GM18867 (cell line): ENCODE measurements at regions not wholly inside any gene's neighbourhood (a gene's known extent, or its start where the extent isn't known, plus 50 kb on each side); places are given as distances from the start of the nearest gene placed in this dataset.

Experiments
- ATAC-seq: cut with Tn5 transposase; IDR thresholded peaks from one replicate; pipeline ENCODE4 v1.9.1; 2021; ENCODE audit warnings: mild to moderate bottlenecking, moderate library complexity; ENCODE audit not compliant: unreplicated experiment

DNA sequence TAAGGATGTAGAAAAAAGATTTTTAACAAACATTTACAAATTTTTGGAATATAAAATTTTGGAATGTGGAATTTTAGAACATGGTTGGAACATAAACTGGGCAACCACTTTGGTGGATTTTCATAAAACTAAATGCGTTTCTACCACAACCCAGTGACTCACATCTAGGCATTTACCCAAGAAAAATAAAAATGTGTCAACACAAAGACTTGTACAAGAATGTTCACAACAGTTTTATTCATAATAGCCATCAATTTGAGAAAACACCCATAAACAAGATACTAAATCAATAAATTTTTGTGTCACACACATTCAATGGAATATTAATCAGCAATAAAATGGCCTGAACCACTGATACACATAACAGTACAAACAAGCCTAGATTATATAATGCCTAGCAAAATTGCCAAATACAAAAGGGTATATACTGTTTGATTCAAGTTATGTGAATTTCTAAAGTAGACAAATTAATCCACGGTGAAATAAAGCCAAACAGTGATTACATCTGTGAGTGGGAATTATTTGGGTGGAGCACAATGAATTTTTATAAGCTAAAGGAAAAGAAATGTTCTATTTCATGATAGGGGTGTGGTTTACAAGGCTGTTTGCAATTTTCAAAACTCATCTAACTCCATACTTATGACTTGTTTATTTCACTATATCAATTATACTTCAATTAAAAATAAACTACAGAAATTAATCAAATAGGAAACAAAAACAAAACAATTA lies 415.2 kb upstream of the OR4E1 start:
- ATAC-seq = no peak

DNA sequence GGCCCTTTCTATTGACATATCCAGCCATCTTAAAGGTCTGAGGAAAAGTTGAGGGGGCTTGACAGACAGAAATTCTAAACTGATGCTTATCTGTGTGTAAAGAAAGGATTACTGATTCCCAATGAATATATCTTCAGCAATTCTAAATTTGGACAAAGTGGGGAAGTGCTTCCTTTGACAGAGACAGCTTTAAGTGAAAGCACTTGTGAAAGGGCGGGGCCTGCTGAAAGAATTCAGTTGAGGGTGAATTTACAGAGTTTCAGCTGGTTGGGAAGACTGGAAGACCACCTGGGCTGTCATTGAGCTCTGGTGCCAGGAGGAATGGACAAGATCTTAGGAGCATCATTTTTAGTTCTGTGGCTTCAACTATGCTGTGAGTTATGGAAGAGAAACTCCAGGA lies 412.5 kb upstream of the OR4E1 start:
- no peak for ATAC-seq

DNA sequence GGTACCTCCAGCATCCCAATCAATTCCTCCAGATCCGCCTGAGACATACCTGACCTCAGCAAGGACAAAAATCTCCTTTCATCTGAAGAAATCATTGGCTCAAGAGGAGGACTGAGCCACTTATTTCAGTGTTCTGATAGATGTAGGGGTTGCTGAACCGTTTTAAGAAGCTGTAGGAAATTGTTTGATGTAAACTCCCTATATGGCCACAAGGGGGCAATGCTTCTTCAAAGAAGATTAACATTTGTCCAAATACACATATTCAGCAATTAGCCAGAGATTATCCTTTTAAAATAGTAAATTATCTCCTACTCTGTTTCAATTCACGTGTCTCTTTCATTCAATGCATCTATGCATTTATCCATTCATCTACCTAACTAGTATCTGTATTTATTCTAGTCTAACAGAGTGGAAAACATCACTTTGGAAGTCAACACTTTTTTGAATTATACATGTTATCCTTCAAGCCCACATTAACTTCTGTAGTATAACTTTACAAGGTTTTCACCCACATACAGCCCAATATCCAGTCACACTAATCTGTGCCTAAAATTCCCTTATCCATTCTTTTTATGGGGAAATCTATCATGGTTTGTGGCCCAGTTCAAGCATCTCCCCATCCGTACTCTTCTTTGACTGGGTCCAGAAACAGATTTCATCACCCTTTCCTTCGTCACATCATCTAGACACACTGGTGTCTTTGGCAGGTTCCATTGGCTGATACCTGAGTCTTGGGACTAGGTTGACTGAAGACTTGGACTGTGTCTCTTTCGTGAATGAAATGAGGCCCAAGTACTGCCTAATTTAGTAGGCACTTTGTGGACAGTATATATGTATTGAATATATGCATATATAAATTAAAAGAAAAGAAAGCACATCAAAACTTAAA lies 411.0 kb upstream of the OR4E1 start:
- ATAC-seq = peak; percentile 62

DNA sequence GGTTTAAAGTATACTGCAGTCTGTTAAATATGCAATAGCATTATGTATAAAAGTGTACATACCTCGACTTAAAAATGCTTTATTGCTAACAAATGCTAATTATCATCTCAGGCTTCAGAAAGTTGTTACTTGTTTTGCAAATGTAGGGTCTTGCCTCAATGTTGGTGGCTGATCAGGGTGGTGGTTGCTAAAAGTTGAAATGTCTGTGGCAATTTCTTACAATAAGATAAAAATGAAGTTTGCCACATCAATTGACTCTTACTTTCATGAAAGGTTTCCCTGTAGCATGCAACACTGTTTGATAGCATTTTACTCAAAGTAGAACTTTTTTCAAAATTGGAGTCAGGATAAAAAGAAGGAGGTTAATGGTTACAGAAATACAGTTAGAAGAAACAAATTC lies 407.7 kb upstream of the OR4E1 start:
- no peak for ATAC-seq

DNA sequence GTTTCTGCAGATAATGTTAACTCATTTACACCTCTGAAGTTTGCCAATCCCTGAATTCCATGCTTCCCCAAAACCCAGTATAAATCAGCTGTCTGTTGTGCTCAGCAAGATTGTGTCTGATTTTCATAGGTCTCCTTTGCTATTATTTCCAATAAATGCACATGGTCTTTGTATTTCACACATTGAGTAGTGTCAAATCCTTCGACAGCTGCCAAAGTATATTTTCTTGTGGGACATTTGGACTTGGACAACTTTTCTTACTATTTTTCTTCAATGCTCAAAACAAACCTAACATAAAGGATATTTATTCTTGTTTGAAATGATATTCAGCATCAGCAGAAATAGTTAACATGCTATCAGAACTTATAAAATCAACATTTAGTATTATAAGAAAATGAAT lies 406.1 kb upstream of the OR4E1 start:
- no peak for ATAC-seq

DNA sequence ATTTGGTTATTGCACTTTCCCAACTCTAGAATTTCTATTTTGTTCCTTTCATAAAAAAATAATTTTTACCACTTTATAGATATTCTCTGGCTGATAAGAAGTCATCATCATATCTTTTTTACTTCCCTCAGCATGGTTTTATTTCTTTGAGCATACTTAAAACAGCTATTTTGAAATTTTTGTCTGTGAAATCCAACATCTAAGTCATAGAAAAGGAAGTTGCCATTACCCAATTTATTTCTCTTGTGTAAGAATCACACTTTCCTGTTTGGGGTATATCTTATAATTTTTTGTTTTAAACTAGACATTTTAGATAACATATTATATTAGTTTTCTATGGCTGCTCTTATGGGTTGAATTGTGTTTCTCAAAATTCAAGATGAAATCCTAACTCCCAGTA lies 400.2 kb upstream of the OR4E1 start:
- no peak for ATAC-seq

DNA sequence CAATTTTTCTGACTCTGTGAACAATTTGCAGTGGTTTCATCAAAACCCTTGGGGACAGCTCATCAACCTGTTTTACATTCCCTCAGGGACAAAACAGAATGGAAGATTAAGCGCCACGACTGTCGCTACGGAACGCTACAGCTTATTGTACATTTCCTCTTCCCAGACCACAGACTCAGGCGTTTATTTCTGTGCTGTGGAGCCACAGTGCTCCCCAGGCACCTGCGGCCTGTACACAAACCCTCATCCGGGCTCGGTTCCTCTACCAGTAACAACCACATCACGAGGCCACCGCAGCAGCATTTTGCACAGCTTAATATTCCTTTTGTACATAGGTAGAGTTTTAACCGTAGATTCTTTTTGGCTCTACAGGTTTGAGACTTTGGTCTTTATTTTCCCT lies 397.4 kb upstream of the OR4E1 start:
- peak; percentile 92 for ATAC-seq

DNA sequence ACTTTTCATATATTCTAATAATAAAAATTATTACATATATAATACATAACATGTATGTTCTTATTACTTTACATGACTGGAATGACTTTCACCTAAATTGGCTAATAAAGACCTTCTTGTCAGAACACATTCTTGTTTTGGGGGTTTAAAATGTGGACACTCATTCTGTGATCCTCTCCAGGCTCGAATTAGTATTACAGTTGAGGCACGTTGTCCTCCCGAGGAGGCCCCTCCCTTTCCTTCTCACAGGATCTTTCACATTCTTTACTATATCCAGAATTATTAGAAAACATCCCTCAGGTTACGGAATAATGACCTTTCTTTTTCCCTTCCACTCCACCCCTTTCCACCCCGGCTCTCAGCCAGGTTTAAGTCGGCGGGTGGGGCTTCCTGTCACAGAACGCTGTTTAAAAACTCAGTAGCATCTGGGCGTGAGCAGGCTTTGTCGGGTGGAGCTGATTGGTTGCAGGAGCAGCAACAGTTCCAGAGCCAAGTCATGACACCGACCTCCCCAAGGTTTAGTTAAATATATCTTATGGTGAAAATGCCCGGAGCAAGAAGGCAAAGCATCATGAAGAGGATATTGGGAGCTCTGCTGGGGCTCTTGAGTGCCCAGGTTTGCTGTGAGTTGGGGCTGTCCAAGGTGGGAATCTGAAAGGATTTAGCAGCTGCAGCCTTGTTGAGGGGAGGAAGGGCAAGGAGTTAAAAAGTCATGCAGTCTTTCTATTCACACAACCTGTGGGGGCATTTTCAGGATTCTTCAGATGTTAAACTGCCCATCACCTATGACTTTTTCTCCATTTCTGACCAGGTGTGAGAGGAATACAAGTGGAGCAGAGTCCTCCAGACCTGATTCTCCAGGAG lies 396.7 kb upstream of the OR4E1 start:
- ATAC-seq = peak; percentile 60

DNA sequence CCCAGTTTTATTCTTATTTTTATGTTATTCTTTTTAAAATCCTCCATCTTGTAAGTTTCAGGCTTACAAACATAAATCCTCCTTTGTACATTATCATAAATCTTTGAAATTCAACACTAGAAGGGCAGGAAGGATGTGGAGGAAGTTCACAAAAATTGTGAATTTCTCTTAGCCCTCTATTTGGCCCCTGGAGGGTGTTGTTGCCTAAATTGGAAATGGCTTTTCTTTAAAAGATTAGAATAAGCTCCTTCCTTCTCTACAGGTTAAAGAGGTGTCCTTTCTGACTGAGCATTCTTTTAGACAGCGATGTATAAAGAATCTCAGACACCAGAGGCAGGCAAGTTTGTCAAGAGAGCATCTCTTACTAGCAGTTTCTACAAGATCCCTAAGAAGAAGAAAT lies 391.7 kb upstream of the OR4E1 start:
- ATAC-seq = no peak

DNA sequence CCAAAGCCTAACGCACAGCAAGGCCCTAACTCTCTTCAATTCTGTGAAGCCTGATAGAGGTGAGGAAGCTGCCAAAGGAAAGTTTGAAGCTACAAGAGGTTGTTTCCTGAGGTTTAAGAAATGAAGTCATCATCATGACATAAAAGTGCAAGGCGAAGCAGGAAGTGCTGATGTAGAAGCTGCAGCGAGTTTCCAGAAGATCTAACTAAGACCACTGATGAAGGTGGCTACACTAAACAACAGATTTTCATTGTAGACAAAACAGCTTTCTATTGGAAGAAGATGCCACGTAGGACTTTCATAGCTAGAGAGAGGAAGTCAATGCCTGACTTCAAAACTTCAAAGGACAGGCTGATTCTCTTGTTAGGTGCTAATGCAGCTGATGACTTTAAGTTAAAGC lies 385.6 kb upstream of the OR4E1 start:
- no peak for ATAC-seq

DNA sequence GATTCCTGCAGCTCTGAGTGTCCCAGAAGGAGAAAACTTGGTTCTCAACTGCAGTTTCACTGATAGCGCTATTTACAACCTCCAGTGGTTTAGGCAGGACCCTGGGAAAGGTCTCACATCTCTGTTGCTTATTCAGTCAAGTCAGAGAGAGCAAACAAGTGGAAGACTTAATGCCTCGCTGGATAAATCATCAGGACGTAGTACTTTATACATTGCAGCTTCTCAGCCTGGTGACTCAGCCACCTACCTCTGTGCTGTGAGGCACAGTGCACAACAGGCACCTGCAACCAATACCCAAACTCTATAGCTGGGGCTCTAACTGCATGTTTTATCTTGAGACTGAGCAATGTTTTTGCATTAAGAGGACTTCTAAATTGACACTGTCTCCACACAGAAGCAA lies 379.2 kb upstream of the OR4E1 start:
- no peak for ATAC-seq

DNA sequence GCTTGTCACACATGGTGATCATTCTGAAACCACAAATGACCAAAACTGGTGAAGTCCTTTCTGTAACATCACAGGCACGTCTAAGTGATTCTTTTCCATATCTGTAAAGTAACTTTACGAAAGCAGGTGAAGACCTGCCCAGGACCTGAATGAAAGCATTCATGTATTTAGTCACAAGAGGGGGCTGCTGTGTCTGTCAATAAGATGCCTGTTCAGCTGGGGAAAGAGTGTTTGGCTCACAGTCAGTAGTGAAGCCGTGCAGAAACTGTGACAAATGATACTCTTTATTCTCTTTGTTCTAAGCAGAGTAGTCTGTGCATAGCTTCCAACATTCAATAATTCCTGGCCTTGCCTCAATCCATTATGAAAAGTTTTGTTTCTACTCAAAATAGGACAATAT lies 373.5 kb upstream of the OR4E1 start:
- no peak for ATAC-seq

DNA sequence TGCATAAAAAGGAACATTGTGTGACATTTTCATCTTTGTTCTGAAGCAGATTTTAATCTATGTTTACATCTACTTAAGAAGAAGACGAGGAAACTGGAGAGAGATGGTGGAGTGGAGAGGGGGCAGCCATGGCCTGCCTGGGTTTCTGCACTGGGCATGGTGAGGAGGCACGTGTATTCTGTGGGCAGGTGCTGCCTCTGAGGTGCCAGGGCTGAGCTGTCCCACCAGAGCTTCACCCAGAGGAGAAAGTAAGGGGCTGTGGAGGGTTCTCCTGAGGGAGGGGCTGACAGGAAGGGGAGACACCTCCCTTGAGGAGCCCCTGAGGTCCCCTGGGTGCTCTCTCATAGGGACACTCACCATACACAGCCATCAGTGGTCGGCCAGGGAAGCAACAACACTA lies 372.4 kb upstream of the OR4E1 start:
- no peak for ATAC-seq

DNA sequence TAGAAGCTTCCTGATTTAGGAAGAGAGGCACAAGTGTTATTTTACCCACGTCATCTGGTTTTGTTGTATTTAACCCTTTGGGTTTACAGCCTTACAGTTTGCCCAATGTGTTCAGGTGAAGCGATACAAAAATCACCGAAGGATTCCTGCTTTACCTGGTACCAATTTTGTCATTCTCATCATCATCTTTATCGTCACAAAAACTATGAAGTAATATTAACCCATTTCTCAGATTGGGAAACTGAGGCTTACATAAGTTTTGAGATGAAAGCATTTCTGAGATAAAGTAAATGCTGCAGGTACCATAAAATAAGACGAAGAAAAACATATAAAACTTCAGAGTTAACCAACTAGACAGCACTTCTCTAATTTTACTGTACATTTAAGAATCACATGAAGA lies 370.6 kb upstream of the OR4E1 start:
- ATAC-seq = no peak

DNA sequence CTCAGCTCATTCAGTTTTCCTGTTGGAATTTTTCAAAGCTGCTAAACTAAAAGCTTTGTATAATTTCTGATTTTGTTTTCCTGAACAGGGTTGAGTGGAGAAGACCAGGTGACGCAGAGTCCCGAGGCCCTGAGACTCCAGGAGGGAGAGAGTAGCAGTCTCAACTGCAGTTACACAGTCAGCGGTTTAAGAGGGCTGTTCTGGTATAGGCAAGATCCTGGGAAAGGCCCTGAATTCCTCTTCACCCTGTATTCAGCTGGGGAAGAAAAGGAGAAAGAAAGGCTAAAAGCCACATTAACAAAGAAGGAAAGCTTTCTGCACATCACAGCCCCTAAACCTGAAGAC lies 367.1 kb upstream of the OR4E1 start:
- ATAC-seq = no peak

DNA sequence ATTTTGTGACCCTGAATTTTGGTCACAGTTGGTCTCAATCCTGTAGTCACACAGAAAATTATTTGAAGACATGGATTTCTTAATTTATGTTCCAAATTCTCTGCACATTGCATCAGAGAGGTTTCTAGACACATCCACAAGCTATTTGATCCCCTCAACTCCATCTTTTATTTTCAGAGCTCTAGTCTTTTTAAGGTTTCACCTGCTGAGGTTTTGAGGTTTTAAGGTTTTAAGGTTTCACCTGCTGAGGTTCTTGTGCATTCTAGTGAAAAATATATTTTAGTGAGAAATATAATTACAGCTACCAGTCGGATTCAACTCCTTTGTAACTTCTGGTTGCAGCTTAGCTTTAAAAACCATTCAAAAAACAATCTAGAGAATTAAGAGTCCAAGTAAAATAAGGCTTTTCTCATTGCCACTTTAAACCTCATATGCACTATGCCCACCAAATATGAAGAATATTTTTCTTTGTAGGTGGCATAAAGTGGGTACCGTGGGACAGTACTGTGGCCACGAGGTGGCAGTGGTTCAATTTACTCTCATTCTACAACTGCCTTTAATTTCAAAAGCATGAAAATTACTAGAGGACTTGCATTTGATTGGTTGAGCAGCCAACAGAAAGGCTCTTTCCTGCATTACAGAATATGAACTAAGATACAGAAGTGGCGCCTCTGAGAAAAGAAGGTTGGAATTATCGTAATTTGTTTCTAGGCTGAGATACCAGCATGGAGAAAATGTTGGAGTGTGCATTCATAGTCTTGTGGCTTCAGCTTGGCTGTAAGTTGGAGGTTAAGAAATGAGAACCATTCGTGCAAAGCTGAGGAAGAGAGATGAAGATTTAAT lies 366.5 kb upstream of the OR4E1 start:
- ATAC-seq = no peak

DNA sequence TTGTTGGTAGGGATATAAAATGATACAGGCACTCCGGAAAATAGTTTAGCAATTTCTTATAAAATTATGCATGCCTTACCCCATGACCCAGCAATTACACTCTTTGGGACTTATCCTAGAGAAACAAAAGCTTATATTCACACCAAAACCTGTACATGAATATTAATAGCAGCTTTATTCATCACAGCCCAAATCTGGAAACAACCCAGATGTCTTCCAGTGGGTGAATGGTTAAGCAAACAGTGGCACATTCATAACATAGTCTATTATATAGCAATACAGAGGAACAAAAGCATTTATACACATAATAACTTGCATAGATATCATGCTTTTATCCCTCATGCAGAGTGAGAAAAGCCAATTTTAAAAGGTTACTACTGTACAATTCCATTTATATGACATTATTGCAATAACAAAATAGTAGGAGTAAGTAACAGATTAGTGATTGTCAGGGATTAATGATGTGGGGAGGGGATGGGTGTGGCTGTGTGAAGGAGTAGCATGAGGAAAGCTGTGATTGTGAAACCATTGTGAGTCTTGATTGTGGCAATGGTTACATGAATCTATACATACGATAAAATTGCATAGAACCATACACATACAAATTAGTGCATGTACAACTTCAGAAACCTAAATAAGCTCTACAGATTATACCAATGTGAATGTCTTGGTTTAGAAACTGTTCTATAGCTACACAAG lies 363.1 kb upstream of the OR4E1 start:
- ATAC-seq = no peak

DNA sequence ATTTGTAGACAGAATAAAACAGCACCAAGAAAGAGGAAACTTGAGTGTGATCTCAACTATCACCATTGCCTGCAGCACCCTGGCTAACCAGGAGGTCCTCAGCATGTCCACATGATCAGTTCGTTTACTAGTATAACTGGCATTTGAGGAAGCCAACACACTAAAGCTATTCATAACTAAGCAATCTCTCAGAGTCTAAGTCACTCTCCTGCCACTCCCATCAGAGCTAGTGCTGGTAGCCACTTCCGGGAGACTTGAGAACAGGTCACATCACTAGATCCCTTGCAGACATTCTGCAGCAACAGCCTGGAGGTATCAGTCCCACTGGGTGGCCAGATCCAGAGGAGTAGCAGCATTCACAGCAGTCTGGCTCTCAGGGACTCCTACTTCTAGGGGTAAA lies 352.9 kb upstream of the OR4E1 start:
- ATAC-seq = no peak

DNA sequence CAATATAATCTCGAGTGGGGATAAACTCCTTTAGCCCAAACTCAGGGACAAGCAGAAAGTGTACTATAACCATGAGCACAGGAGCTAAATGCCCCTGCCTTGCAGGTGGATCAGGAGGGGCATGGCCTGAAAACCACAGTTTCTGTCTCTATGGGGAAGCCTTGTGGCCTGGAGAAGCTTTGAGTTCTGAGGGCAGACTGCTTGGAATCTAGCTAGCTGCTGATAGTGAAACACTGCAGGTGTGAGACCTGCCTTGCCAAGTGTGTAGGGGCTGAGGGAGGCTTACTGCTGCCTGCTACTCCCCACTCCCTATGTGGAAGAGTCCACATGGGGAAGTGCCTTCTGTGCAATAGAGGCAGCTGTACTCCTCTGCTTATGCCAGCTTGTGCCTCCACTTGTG lies 352.3 kb upstream of the OR4E1 start:
- no peak for ATAC-seq

DNA sequence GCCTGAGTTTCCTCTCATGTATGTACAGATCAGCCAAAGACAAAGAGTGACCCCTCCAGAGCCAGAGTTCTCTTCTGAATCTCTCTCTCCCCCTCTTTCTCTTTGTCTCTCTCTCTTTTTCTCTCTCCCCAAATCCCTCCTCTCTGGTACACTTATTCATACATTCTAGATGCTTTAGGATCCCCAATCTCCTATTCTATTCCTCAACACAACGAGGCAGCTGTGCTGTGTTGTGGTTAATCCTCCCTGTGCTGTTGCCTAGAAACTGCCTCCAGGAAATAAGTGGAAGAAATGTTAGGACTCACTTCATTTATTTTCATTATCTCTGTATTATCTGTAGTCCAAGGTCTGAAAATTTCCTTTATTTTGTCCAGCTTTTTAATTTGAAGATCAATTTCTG lies 350.5 kb upstream of the OR4E1 start:
- no peak for ATAC-seq
